ENCODE measurements at regions not wholly inside any gene's neighbourhood (a gene's known extent, or its start where the extent isn't known, plus 50 kb on each side); places are given as distances from the start of the nearest gene placed in this dataset.
"Not testable (repeated sequence)": the region's sequence is repeated elsewhere in the genome, so short reads cannot be mapped to it uniquely, and the experiment has no call there.

DNA sequence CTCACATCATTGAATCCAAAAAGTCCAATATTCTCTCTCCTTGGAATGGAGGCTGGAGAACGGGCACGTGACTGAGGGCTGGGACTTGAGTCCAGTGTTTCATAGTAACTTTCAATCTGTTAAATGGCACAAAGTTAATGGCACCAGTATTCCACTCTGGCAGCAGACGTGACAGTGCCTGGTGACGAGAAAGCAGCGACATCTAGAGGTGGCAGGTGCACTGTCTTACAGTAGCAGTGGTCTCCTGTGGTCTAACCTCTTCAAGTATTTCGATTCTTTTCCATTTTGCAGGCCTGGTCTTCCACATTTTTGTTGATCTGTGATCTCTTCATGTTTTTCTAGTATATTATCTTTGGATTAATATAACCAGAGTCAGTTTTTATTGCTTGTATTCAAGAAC lies 107.1 kb downstream of the OXSM start:
- DNase-seq: no peak

DNA sequence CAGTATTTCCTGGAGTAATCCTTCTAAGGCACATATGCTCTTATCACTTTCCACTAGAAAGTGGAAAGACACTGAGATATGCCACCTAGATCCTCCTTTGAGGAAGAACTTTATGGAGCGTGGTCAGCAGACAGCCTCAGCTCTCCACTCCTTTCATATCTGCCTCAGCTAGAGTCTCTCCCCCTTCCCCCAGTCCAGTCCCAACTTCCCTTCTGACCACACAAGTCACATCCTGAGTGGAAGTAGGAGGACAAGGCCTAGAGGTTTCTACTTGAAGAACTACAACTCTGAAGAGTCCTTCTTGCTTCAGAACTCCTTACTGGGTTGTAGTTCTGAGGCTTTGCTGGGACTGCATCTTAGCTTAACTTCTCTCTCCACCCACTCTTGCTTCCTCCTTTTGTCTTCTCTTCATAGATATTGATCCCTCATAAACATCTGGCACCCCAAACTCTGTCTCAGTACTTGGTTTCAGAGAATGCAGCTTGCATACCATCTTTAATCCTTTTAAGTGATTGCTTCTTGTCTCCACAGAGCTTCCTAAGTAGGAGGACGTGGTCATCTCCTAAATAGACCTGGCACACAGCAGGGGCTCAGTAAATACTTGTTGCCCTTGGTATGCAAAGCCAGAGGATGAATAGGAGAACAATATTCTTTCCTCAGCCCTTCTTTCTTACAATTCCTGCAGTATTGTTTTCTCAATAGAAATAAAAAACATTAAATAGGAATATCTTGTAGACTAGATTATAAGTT lies 109.6 kb downstream of the OXSM start:
- DNase-seq: no peak

DNA sequence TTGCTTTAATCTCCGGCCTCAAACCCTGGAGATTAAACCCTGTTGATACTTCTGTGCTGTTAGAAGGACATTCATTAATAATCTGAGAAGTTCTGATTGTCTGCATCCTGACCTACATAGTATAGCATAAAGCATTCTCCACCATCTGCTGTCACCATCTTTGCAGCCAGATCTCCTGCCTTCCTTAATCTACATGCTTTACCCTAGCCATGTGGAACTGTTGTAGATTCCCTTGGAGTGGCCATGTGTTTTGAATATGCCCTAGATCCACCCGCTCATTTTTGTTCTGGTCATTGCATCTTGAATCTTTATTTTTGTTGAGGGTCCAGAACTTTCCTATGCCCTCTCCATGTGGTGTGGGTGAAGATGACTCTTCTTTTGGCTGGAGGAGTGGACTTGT lies 110.3 kb downstream of the OXSM start:
- no peak for DNase-seq

DNA sequence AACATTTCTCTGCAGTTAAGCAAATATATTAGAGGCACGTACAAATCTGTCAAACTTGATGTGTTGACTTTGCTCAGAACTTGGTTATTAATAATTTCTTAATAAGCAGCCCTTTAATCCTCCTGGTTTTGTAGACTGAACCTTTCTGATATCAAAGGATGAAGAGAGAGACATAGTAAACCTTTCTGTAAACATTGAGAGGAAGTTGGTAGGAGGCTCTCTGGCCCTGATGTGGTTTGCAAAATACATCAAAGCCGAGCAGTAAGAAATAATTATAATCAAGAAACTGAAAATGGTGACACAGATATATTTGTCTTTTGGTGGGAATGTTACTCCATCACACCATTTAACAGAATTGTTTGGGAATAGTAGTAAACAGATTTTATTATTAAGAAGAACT lies 111.9 kb downstream of the OXSM start:
- DNase-seq: no peak

DNA sequence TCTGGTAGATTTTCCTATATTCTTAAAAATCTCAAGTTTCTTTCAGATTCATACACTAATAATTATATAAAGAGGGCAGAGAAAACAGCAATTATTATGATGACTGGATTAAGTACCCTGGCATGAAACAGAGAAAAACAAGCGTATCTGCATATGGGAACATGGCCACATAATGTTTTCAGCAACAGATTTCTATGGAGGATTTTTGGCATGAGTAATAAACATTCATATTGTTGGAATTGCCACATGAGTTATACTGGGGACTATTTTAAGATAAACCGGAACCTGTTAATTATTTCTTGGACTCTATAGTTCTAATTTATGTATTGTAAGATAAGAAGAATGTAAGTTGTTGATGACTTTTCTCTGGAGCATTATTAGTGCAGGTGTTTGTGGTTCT lies 112.7 kb downstream of the OXSM start:
- DNase-seq: no peak

DNA sequence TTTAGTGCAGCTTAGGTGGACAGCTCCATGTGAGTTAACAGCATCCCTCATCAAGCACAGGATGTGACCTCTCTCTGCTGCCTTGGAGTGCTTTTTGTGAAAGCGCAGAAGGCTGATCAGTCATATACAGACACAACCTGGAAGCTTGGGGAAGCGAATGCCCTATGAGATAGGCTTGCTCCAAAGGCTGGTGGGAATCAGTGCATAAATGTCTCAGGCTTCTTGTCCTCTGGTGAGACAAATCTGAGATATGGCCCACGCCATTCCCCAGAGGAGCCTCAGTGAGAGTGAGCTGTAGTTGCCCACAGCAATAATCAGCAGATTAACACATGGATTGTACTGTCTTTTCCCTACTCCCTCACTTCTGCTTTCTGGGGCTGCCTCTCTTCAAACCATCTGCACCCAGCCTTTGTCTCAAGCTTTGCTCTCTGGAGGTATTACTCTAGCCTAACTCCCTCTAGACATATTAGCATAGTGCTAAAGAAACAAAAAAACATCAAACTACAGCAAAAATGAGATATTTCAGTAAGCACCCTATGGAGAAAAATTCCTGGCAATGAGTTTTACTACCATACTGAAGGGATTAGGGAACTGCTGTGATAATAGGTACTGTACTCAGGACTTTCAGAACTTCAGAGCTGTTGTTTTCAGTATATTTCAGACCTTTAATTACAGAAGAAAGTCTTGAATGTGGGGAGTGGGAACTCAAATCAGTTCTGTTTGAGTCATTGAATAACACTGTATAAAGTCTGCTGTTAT lies 113.7 kb downstream of the OXSM start:
- peak in 1 of 2 donors; percentile 21 for DNase-seq

DNA sequence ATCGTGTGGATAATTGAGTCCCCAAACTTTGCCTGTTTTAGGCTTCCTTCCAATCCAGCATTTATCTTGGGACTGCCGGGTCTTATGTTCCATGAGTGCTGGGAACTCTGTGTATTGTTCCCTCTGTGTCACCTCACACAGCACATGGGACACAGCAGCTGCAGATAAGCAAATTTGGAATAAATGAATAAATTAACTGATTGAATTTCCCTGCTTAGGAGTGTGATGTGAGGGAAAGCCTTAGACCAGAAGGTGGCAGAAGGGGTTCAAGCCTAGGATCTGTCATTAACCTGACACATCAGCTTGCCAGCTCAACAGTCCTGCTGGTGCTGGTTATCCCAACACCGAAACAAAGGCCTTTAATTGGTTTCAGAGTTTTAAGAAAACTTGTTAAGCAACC lies 114.3 kb downstream of the OXSM start:
- DNase-seq: peak in 1 of 2 donors; percentile 37

DNA sequence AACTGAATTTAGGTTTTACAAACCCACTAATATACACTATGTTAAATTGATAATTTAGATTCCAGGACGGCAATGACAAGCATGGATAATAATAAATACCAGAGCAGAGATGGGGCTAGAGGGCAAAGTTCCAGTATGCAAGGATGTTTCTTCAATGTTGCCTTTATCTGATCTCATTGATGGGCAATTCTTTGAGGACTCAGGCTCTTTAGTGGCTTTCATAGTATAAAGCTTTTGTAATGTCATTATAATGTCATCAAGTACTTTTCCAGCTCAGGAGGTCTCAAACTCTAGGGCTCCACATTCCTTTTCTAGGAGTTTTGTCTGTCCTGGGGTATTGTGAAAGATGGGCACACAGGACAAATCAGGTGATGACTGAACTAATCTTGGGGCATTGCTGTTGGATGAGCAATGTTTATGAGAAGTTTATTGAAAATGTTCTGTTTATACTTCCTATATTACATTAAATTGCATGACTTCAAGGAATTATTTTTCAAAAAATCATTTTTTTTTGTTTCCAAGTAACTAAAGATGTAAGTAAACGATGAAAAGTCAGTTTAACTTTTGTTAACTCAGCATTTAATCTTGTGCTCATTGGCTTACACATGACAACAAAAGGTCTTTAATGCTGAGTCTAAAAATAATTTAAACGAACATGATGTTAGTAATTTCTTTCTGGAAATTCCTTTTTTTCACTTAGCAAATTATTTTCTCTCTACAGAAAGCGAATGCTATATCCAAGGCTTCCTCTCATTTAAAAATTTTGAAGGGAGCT lies 116.4 kb downstream of the OXSM start:
- no peak for DNase-seq

DNA sequence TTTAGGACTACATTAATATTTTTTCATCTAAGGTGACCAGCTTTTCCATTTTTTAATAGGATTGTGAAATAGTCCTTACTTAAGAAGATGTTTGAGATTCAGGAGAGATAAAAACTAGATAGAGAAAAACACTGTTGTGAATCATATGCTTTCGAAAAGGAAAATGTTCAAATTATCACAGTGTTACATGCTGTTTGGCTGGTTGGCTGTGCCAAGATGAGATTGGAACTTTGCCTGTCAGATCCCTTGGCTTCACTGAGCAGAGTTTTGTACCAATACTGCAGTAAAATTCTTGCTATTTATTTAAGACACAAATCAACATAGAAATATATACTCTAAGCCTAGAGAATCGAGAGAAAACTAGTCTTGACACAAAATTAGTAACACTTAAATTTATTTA lies 117.2 kb downstream of the OXSM start:
- peak in 1 of 2 donors; percentile 33 for DNase-seq

DNA sequence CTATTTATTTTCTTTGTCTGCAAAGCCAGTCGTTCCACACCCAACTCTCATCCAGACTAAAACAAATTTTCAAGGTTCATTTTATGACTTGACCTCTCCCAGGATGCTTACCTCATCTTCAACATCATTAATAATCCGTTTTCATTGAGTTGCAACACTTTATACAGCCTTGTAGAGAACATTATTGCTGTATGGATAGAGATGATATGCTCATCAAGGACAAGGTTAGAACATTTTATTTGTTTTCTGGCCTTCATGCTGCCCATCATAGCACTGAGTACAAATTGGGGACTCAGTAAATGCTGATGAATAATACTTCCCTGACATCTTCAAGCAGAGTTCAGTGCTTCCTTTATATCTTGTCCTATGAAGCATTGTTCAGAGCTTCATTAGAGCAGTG lies 120.2 kb downstream of the OXSM start:
- DNase-seq: no peak

DNA sequence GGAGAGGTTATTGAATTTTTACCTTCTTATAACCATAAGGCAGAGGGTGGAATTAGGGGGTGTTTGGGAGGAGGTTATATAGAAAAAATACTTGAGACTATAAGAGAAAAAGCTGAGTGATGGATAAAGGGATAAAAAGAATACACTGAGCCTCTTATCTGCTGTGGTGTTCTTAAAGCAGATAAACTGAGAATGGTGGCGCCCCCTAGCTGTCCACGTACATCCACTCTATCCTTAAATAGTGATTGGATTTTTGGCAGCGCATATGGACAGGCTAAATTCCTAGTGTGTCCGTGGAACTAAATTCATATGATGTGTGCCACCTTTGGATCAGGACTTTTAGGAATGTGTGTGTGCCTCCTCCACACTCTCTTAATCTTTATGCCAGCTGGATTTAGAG lies 121.1 kb downstream of the OXSM start:
- no peak for DNase-seq

DNA sequence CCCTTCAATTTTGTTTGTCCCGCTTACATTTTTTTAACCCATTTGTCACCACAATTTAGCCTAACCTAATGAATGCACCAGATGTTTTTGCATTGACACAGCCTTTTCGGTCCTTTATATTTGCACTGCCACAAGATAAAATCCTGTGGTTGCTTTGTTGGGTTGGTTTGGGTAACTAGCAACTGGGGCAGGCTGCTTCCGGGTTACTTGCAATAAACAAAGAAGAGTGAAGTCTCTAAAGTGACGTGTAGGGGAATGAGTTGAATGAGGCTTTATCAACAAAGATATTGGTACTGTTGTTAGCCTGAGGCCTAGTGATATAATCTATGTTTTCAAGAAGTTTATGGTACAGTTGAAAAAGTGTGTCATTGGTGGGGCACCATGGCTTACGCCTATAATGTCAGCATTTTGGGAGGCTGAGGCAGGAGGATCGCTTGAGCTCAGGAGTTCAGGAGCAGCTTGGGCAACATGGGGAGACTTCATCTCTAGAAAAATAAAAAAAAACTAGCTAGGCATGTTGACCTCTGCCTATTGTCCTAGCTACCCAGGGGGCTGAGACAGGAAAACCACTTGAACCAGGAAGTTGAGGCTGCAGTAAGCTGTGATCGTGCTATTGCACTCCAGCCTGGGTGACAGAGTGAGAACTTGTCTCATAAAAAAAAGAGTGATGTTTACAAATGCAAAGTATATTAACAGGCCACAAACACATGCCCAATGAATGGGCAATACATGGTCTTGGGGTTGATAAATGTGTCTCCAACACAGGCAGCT lies 121.8 kb downstream of the OXSM start:
- DNase-seq: no peak

DNA sequence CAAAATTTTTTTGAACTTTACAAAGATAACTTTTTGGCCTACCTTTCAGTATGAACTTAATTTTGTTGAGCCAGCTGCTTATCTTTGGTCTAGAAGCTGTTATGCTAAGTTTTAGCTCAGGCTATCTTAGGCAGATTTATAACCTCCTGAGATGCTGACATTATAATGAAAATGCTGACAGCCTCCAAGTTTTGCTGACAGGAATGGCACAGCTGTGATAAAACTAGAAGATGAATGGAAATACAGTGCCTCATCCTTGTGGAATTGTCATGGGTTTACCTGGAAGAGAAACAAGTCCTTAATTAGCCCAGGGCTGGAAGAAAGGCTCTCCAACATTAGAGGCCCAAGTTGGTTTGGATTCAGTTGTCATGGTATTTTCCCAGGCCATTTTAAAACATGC lies 123.3 kb downstream of the OXSM start:
- no peak for DNase-seq

DNA sequence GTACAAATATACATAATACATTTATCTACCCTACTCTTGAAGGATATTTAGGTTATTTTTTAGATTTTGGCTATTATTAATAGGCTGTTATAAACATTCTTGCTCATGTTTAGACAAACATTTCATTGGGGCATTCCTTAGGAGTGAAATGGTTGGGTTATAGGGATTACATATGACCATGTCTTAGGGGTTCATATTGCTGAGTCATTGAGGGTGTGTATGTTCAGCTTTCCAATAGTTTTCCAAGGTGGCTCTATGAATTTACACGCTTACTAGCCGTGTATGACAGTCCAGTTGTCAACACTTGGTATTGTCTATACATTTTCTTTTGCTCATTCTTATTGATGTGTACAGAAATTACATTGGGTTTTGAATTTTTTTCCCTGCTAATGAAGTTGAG lies 125.8 kb downstream of the OXSM start:
- DNase-seq: no peak

DNA sequence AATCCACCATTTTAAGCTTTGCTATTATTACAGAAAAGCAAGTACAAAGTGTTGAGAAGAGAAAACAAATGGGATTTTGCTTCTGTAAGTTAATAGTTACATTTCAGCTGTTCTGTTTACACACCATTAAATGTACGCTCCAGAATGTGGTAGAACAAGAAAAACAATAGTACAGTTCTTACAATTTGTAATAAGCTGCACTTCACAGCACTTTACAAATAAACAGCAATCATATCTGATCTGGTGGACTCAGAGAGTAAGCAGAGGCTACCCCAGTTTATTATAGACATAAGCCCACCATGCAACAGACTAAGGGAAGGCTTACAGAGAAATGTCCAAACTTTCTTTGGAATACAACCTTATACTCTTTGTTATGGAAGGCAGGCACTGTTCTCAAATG lies 126.4 kb downstream of the OXSM start:
- no peak for DNase-seq

DNA sequence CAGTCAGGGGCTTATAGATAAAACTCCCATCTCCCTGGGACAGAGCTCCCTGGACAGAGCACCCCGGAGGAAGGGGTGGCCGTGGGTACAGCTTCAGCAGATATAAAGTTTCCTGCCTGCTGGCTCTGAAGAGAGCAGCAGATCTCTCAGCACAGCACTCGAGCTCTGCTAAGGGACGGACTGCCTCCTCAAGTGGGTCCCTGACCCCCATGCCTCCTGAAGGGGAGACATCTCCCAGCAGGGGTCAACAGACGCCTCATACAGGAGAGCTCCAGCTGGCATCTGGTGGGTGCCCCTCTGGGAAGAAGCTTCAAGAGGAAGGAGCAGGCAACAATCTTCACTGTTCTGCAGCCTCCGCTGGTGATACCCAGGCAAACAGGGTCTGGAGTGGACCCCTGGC lies 142.1 kb downstream of the OXSM start:
- DNase-seq: not testable (repeated sequence)

DNA sequence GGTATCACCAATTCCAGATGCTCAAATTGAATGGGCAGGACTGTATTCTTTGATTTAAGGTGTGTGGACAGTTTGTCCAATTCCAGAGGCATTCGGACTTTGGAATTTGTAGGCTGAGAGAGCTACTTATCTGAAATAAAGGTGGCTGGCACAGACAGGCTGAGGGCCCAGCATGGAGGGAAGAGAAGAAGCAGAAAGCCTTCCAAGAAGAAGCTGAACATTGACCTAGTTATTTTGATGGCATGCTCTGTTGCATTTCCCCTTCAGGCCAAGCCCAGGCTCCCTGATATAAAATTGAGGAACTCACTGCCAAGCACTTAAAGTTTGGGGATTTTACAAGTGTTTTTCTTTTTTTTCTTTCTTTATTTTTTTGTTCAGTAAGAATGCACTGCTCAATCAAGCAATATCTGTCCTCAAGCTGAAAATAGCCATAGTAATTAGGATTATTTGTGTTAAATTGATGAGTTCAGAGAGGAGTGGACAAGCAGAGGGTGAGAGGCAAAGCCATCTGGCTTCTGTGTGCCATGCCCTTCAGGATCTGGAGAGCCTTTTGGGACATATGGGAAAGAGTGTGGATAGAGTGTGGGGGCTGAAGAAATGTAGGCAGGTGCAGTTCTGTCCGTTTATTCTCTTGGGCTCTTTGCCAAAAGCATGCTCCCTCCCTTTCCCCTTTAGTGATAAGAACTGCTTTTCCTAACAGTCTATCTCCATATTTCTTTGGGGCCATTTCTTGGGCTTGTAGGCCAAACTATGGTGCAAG lies 148.9 kb downstream of the OXSM start:
- DNase-seq: no peak

DNA sequence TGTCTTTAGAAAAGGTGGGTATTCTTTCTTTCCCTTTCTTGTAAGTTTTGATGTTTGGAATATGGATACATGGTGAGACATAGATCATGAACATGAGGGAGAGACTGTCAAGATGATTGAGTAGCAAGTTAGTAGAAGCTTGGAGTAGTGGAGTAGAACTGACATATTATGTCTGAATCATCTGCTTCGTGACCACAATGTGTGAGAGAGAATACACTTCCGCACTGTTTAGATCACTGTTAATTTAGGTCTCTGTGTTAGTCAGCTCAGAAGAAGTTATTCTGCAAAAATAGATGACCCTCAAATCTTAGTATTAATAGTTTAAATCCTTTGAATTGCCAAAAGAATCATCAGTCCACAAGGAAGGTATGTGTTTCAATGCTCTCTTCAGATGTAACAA lies 151.0 kb downstream of the OXSM start:
- DNase-seq: no peak

DNA sequence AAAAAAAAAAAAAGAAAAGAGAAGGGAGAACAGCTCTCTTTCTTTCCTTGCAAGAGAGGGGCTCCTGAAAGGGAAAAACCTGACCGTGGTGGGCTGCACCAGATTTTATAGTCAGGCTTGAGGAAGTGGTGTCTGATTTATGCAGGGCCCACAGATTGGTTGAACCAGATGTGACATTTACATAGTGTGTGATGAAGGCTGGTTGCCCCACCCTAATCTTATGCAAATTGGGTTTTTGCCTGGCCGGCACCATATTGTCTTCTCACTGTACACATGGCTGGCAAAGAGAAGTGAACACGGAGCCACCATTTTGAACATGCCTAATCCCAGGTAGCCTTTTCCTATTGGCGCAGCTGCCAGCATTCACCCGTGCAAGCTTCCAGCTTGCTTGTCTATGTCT lies 154.4 kb downstream of the OXSM start:
- DNase-seq: no peak

DNA sequence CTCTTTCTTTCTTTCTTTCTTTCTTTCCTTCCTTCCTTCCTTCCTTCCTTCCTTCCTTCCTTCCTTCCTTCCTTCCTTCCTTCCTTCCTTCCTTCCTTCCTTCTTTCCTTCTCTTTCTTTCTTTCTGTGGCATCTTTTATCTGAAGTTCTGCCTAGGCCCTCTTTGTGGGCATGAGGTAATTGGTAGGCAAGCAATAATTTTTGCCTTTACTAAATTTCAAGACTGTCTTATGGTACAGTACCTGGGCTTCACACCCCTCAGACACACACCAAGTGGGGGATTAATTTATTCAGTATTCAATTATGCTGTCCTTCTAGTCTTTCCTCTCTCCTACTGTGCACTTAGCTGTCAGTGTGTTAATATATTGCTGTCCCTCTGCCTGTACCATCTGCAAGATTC lies 155.5 kb downstream of the OXSM start:
- DNase-seq: no peak

DNA sequence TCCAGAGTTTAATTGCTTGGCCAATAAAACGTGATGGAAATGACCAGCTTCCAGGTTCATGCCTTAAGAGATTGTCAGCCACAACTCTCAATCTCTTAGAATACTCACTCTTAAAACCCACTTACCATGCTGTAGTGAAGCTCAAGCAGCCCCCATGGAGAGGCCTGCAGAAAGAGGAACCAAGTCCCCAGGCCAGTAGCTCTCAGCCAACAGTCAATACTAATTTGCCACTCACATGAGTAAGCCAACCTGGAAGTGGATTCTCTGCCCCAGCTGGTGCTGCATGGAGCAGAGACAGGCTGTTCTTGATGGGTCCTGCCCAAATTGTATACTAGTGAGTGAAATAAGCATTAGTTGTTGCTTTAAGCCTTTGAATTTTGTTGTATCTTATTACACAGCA lies 155.9 kb downstream of the OXSM start:
- no peak for DNase-seq

DNA sequence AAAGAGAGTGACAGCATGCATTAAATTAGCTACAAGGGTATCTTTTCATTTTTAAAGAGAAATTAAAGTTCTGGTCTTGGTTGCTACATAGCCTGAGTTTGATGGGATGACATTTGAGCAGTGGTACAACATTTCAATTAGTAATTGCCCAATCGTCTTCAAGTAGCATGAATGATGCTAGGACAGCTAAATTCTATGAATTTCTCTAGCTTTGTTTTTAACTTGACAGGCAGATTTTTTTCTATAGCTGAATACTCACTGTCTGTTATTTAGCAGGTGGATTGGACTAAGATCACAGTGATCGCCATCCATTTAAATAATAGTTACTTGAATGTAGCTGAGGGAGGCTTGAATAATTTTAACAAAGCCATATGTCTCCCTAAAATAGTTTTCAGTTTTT lies 162.2 kb downstream of the OXSM start:
- no peak for DNase-seq

Data from hippocampal formation (tissue), 2 donors.